Daoy (cell line): ENCODE measurements at regions not wholly inside any gene's neighbourhood (a gene's known extent, or its start where the extent isn't known, plus 50 kb on each side); places are given as distances from the start of the nearest gene placed in this dataset.

Source experiments
- DNase-seq: peaks from one replicate; pipeline ENCODE4 v3.0.0-alpha.2; 2015; ENCODE audit warnings: low read depth

DNA sequence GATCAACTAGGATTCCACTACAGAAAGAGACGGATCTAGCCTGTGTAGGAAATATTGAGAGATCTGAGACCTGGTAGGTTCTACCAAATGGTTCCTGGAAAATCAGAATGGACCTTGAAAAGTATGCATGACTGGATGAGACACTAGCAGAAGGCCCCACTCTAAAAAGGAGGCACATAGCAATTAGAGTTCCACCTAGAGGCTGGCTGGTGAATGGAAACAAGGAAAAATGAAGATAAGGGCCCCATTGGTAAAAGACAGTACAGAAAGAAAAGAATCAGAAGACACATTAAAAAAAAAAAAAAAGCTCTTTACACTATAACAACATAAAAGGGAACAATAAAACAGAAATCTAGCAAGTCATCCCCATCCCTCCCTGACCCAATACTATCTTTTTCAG, 518.5 kb downstream of the NR2F1-AS1 start:
- peak; percentile 5 for DNase-seq

DNA sequence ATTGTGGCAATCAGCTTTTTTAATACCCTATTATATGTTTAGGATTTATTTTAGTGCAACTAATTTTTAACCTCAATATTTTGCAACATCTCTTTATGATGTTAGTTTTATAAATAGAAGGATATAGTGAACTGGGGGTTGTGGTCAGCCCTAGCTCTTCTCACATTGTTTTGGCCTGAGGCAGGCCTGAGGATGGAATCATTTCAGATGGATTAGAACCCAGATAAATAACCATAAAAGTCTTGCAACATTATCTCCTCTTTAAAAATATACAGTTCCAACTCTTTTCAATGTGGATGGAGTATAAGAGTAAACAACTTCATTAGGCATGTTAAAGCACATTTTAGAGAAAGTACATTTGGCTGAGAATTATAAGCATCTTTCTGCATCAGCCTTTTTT, 522.7 kb downstream of the NR2F1-AS1 start:
- DNase-seq, result no peak

DNA sequence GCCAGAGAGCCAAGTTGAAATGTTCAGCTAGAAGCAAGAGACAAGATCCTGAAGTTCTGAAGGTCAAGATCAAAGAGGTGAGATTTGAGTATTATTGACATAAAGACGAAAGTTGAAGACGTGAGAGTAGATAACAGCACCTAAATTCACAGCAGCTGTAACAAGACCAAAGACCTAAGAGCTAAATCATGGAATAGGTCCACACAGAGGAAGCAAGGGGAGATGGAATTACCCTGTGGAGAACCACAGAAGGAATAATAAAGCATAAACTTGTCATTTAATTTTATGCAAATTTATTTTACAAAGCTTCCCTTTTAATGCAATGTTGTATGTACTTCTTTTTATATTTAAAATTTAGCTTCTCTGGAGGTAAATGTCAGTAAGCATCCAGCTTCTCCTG, 523.7 kb downstream of the NR2F1-AS1 start:
- DNase-seq, result no peak

DNA sequence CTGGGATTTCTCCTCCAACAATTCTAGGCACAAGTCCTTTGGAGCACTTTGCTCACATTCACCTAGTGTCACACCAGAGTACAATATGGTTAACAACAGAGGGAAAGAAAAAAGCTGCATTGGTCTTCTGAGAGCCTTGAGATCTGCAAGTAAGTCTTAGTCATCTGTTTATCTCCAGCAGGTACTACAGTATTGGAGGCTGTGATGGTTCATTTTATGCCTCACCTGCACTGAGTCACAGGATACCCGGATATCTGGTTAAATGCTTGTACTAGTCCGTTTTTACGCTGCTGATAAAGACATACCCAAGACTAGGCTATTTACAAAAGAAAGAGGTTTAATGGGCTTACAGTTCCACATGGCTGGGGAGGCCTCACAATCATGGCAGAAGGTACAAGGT, 525.0 kb downstream of the NR2F1-AS1 start:
- no peak for DNase-seq

DNA sequence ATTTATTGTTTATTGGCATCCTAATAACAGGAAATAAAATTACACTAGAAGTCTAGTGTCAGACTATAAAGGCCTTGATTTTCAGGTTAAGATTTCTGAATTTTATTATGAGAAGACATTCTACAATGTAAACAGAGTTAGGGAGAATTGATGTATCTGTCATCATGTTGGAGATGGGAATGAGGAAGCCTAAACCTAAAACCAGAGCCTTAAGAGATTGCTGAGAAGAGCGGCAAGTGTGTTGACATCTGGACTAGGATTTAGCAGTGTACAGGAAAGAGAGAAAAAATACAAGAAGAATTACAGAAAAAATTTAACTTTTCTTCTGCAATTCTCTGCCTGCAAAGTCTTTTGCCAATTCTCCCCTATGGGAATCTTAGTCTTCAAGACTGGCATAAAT, 525.5 kb downstream of the NR2F1-AS1 start:
- no peak for DNase-seq

DNA sequence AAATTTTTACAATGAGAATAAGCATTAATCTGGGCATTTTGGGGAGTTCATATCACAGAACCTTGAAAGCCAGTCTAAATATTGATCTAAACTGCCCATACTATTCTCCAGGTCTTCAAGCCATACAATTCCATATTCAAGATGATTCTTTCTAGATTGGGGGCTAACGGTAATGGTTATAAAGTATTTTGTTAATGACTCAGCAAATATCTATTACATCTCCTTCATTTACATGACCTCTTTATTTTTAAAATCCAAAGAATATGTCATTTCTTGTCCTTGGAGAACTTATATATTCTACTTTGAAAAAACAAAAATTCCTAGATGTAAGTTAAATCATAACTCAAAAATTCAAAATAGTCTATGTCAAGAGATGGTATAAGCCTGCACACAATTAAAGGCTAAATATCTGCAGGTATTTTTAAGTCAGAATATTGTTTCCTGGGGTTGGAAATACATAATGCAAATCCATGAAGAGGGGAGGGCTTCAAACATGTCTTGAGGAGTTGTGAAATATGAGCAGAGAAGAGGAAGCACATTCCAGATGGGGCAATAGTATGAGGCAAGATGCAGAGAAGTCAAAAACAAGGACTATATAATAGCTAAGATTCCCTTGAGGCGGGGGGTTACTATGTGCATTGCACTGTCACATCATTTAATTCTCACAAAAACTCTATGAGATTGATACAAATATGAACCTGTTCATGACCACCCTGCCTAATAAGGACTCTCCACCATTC, 526.4 kb downstream of the NR2F1-AS1 start:
- no peak for DNase-seq

DNA sequence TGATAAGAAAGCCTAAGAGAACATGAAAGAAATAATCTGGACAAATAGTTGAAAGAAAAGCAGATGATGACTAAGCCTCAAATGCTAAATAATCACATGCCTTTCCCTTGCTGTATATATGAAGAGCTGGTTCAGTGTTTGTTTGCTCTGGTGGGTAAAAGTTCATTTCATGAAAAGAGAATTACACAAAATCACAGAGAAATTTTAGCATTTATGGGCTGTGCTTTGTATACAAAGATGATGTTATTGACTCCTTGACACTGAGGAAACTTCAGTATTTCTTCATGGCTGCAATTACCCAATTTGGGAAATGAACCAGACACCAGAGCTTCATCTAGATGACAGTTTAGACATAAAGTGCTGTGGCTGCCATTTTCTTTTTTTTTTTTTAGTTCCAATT, 527.2 kb downstream of the NR2F1-AS1 start:
- no peak for DNase-seq

DNA sequence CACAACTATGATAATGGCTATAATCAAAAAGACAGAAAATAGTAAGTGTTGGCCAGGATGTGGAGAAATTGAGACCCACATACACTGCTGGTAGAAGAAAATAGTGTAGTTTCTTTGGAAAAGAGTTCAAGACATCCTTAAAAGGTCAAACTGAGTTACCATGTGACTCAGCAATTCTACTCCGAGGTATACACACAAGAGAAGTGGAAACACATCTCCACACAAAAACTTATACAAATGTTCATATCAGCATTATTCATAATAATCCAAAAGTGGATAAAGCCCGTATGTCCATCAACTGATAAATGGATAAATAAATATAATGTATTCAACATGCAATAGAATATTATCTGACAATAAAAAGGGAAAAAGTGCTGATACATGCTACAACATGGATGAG, 532.2 kb downstream of the NR2F1-AS1 start:
- DNase-seq, result no peak

DNA sequence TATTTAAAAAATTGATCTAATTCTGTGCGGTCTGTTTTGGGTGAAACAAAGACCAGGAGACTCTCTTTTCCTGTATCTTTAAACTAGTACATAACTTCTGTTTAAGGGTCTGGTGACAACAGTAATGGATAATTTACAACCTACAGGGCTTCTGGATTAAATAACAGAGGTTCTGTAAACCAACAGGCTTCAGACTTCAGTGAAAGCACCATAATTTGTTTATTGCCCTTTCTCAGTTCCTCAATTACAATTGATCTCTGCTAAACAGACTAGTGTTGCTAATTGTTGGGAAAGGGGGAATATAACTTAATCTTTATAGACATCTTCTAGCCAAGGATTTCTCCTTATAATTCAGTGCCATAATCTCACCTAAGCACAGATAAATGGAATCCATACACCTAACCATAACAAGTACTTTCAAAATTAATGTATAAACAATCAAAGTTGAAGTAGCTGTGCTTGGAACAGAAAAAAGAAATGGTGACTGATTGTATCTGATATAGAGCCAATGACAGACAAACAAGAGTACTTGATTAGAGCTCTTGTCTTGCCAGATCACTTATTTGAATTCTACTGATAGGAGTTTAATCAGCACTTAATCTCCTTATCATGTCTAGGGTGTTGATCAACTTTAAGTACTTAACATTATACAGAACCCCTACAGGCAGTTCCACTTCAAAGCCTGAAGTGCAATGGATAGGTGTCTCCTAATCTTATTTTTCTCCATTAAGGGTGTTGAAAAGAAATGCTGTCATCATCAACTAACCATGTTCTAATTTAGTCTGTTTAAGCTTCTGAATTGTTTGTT, 536.0 kb downstream of the NR2F1-AS1 start:
- DNase-seq, result no peak

DNA sequence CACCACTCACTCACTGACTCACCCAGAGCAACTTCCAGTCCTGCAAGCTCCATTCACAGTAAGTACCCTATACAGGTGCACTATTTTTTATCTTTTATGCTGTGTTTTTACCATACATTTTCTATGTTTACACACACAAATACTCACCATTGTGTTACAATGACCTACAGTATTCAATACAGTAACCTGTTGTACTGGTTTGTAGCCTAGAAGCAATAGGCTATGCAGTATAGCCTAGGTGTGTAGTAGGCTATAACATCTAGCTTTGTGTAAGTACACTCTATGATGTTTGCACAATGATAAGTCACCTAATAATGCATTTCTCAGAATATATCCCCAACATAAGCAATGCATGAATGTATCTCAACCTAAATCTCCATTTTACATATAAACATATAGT, 541.1 kb downstream of the NR2F1-AS1 start:
- DNase-seq, result no peak

DNA sequence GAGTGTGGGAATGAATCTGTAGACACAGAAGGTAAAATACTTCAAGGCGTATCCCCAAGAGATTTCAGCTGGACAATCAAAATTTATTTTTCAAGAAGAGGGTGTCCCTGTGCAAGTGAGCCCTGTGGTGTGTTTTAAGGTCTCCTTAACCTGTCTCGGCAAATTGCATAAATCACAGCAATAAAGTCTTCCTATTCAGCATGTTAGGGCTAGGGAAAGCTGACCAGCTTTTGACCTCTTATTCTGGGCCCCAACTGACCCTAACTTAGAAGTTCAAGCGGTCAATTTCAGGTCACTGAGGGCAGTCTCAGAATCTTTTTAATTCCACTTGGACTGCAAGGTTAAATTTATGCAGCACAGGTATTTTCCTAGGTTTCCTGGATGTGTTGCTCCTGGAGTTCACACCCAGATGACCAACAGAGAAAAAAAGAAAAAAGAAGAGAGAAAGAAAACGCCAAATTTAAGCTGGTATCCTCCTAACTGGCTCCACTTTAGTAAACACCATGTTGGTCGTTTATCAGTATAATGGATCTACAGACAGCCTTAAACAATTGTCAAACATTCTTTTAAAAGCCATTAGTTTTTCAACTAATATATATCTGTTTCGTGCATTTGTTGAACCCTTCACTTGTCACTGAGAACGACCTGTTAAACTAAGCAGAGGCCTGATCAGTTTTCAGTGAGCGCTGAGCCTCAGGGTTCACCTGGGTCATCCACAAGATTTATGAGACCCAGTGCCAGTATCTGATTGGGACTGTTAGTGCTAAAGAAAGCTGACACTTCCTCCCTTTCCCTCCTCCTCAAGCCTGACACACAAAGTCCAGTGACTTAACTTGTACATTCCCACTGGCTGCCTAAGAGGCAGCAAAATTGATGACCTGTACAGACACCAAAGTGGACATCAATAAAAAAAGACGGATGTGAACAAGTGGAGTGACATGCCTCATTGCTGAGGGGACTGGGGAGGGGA, 546.1 kb downstream of the NR2F1-AS1 start:
- DNase-seq, result no peak

DNA sequence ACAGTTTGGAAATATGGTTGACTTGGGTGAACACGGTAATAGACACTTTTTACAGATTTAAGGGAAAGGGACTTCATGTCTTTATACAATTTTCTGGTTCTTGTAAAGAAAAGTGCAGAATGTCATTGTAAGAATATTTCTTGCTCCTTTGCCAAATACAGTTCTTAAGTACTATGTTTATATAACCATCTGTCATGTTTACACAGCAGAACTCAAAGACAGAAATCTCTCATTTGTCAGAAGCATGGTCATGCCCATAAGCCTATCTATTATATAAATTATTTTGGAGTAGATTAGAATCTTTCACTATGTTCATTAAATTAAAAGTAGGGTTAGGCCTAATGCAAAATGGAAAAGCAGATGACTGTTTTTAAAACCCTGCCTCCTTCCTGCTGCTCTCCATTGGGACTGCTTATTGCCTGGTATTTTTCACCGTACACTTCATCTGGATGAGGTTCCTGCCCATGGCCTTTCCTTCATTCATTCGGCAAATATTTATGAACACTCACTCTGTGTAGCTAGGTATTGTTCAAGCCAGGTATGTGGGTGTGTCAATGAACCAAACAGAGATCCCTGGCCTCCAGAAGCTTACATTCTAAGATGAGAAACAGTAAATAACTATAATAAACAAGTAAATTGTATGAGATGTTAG, 558.1 kb downstream of the NR2F1-AS1 start:
- DNase-seq, result no peak

DNA sequence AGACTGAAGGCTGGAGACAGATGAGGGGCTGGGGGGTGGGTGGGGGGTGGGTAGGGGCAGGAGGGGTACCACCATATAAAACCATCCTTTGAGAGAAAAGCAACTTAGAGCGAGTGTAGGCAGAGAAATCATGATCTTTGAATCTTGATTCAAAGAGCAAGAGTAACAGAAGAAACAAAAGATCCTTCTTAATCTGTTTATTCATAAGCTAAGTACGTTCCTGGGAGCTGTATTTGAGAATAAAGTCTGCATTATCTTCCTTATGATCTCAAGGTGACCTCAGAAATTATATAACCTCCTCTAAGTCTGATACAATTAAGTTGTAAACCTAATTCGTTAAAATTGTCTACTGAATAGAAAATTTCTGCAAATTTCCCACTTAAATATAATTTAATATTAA, 558.8 kb downstream of the NR2F1-AS1 start:
- DNase-seq, result no peak

DNA sequence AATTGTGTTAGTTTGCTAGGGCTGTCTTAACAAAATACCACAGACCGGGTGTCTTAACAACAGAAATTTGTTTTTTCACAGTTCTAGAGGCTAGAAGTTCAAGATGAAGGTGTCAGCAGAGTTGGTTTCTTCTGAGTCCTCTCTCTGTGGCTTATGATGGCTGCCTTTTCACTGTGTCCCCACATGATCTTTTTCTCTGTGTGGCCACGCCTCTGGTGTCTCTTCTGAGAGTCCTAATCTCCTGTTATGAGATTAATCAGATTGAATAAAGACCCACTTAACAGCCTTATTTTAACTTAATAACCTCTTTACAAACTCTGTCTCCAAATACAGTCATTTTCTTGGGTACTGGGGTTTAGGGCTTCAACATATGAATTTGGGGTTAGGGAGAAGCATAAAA, 561.1 kb downstream of the NR2F1-AS1 start:
- DNase-seq, result no peak

DNA sequence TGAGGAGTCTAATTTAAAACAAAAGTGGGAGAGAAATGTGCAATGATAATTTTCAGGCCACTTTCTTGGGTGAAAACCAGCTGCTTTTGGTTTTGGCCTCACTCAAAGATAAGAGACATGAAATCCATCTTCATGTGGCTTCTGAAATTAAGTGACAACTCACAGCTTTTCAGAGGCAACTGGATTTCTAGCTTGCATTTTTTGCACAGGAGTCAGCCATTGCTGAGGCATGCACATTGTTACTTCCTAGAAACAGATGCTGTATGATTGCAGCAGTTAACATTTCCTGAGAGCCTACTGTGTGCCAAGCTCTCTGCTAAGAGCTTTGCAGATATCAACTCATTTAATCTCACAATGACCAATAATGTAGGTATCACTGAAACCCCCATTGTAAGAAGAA, 562.6 kb downstream of the NR2F1-AS1 start:
- no peak for DNase-seq

DNA sequence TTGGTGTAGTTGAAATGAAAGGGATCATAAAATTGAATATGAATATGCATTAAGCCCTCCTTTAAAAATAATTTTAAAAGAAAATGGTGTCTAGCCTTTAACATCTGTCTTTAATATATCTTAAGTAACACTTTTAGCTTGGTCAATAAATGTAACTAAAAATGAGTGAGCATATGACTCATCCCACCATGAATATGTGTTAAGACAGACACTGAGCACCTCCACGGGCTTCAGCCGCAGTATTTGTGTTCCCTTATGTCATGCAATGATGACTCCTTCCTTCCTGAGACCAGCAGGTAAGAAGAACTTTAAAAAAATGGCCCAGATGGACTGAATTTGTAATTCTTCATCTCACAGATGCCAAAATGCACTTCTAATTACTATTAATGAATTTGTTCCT, 563.2 kb downstream of the NR2F1-AS1 start:
- peak; percentile 28 for DNase-seq

DNA sequence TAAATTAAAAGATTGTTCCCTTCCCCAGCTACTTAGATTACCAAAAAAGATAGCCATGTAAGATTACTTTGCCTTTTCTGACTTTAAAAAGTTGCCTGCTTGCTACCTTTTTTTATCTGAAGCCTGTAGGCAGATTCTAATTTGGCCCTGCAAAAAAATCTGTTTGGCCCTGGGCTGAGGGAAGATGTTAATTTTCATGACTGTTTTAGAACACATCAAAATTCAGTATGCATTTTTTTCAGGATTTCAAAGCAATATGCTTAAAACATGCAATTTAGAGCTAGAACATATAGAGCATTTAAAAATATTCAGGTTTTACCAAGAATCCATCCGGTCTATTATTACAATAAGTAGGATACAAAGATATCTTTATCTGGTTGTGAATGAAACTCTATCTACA, 563.6 kb downstream of the NR2F1-AS1 start:
- no peak for DNase-seq

DNA sequence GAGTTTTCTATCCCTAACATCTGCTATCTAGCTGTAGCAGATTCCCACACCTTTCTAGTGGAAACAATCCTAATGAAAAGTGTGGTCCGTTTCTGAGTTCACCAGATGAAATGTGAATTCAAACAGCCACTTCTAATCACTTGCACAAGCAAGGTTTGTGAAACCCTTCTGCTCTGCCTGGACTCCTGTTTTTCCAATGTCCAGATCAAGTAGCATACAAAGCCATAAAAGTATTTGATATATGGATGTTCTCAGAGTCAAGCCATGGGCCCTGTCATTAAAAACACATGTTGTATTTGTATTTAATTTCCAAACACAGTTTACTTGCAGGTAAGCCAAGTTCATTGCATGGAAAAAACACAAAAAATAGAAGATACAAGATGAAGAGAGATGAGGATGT, 570.4 kb downstream of the NR2F1-AS1 start:
- no peak for DNase-seq

DNA sequence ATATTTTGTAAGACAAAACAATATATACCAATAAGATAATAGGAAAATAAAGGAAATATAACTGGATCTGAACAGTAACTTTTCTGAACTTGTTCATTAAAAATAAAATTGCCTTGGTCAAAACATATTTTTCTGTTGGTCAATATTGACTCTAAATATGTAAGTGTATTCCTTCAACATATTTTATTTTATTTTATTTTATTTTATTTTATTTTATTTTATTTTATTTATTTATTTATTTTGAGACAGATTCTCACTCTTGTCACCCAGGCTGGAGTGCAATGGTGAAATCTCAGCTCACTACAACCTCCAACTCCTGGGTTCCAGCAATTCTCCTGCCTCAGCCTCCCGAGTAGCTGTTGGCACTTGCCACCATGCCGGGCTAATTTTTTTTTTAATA, 571.0 kb downstream of the NR2F1-AS1 start:
- DNase-seq, result no peak

DNA sequence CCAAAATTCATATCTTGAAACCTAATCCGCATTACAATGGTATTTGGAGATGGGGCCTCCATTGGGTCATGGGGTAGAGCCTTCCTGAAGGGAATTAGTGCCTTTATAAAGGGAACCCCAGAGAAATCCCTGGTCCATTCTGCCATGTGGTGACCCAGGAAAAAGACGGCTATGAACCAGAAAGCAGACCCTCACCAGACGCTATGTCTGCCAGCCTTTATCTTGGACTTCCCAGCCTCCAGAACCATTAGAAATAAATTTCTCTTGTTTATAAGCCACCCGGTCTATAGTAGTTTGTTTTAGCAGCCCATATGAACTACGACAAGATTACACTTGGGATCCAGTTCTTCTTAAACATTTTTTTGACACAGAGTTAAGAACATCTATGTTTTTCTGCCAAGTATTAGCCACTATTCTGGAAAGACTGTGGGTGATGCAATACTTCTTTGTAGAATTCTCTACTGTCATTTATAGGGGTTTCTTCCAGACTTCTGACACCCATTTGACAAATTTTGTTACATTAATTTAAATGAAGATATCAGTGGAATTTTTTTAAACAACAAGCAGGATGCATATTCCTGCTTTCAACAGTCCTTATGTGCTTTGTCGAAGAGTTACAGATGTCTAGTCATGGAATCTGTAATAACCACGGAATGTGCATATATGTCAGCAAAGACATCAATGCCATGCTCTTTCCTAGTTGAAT, 572.4 kb downstream of the NR2F1-AS1 start:
- no peak for DNase-seq

DNA sequence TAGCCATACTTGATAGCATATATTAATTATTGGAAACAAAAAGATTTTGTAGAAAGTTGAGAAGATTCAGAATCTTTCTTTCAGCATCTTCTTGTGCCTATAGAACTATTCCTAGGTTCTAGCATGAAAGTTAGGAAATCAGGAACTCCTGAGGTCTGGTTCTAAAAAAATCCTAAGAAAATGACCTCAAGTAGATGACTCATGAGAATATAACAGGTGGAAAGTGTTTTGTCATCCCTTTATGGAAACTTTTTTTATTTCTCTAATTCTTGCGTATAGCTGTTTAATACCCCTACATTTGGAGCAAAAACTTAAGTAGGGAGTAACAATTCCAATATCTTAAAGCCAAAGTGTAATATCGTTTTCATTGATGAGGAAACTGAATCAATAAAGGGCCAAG, 574.1 kb downstream of the NR2F1-AS1 start:
- DNase-seq, result no peak
